ENCODE measurements at regions not wholly inside any gene's neighbourhood (a gene's known extent, or its start where the extent isn't known, plus 50 kb on each side); places are given as distances from the start of the nearest gene placed in this dataset.
A peak's percentile ranks its signal among the peaks of the same experiment; 100 is the strongest.

DNA sequence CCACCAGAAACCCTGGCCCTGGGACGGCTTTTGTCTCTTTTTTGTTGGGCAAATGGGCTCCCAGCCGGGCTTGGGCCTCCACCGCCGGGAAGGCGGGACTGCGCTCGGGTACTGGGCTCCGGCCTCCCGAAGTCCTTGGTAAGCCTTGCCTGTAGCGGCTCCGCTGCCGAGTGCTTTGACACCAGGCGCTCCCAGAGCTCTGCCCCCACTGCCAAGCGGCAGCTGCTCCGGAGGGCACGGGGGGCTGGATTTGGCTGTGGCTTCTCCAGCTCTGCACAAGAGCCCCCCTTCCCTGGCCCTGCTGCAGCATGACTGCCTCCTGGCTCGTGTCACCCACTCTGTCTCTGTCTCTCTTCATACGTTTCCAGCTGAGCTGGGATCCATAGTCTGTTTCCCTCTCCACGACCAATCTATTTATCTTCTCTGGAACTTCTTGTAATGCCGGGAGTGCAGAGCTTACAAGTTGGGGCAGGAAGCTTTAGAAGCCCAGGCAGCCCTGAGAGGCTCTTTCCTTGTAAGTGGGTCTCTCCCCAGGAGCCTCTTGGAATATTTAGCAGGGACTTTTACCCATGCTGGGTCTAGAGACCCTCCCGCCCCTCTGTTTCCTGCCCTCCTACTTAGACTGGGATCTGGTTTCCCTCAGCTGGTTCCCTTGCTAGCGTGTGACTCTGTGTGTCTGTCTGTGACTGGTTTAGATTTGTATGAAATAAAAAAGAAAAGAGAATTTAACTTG, 246.9 kb upstream of the GSE1 start:
- peak; percentile 87 for DNase-seq

DNA sequence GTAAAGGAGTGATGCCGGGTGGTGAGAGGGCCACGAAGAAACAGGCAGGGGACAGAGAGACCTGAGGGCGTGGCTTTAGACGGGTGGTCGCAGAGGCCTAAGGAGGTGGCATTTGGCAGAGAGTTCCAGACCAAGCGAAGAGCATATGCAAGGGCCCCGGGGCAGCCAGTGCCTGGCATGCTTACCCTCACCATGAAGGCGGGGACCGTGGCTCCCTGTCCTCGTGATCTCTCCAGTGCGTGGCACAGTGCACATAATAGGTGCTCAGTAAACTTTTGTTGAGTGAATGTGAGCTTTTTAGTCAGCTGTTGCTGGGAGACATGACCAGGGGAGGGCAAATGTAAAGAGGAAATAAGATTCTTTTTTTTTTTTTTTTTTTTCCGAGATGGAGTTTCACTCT, 245.6 kb upstream of the GSE1 start:
- no peak for DNase-seq

DNA sequence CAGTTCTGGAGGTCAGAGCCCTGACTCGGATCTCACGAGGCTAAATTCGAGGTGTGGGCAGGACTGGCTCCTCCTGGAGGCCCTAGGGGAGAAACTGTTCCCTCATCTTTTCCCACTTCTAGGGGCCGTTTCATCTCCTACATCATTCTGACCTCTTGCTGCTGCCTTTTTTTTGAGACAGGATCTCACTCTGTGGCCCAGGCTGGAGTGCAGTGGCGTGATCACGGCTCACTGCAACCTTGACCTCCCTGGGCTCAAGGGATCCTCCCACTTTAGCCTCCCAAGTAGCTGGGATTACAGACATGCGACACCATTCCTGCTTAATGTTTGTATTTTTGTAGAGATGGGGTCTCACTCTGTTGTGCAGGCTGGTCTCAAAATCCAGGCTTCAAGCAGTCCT, 244.1 kb upstream of the GSE1 start:
- DNase-seq, result no peak

DNA sequence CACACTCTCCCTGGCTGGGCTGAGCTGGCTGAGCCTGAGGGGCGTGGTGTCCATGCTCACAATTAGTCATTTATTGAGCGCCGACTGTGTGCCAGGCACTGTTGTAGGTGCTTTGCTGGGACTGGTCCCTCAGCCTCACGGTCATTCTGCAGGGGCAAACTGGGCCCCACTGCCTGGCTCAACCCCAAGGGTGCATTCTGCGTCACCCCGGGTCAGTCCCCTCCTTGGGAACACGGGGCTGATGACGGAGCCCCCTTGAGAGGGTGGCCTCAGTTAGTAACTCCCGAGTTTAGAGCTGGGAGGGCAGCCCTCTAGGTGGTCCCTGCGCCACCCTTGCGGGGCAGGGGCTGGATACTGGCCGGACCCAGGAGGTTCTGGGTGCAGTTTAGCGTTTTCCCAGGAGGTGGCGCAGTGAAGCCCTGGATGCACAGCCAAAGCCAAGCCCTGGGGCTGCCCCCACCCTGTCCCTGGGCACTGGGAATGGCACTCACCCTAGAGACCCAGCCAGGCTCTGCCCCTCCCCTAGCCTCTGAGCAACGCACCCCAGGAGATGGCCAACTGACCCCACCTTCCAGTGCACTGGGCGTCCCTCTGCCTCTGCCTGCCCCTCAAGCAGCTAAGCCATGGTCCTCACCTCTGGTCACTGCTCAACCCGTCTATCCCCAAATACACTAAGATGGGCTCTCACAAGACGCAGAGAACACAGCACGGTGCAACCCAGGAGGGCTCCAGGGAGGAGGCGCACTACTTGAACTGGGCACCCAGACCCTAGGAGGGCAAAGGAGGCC, 243.2 kb upstream of the GSE1 start:
- no peak for DNase-seq

DNA sequence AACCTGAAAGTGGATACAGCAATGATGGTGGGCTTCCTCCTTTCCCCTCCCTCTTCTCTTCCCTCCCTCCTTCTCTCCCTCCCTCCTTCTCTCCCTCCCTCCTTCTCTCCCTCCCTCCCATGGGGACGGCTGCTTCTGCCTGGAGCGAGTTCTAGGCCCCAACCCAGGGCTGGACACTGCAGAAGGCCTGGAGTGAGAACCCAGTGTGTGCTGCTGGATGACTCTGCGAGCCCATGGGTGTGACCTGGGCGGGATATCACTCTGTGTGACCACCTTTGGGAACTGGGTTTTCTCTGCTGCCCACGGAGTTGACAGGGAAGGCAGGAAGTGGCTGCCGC, 242.6 kb upstream of the GSE1 start:
- DNase-seq, result no peak

DNA sequence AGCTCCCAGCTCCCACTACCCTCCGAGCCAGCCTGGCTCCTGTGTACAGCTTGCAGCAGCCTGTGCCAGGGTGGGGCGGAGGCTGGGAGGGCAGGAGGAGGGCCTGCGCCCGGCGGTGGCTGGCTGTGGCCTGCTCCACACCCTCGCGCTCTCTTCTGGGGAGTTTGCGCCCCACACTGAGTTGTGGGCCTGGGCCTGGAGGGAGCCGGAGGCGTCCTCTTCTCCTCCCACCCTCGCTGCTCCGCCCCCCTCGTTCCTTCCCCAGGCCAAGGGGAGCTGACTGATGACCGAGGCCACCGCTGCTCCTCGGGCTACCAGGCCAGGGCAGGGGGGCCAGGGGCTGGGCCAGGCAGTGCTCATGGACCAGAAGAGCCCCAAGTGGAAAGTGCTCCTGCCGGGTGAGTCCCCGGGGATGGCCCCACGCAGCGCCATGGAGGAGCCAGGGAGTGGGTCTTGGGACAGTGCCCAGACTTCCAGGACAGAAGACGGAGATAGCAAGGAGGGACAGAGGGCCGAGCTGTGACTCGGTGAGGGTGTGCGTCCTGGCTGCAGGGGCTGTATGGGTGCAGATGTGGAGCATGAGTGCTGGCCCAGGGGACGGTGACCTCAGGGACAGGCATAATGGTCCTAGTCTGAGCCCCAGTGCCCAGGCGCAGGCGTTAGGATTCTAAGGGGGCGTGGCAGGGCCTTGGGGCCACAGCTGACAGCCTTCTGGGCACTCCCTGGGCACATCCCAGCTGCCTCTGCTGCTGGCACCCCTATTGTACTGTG, 242.1 kb upstream of the GSE1 start:
- peak; percentile 68 for DNase-seq

DNA sequence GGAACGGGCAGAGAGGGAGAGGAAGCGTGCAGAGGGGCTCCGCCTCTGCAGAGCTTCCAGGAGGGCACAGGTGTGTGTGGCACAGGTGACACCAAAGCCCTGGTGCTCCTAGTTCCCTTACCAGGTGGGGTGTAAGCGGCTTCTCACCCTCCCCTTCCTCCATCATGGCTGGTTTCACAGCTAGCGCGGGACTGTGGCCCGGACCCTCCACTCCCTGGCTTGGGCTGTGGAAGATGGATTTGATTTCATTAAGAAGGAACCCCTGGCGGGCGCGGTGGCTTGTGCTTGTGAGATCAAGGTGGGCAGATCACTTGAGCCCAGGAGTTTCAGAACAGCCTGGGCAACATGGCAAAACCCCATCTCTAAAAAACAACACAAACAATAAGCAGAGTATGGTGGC, 241.2 kb upstream of the GSE1 start:
- DNase-seq, result no peak

DNA sequence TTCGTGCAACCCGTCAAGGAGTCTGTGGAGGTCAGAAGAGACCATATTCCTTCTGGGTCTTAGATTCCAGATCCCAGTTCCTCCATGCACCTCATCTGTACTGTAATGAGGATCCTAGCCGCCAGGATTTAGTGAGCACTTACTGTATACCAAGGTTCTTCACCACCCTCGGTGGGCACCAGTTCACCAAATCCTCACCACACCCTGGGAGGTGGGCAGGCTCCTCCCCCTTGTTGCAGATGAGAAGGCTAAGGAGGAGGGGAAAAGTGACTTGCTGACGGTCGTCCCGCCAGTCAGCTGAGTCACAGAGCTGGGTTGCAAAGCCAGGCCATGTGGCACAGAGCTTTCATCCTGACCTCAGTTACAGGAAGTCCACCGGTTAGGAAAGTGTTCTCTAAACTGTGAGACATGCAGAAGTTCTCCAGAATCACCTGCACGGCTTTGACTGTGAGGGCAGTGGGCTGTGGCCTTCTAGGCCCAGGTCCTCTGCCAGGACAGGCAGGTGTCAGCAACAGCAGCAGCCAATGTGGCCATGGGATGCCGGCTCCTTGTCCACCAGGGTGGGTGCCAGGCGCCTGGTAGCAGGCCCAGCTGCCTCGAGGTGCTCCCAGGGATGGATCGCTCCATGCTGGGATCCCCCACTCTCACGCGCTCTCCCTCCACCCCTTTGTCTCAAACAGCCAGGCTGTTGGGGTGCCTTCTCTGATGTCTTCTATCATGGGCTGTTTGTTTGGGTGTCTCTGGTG, 240.3 kb upstream of the GSE1 start:
- no peak for DNase-seq

DNA sequence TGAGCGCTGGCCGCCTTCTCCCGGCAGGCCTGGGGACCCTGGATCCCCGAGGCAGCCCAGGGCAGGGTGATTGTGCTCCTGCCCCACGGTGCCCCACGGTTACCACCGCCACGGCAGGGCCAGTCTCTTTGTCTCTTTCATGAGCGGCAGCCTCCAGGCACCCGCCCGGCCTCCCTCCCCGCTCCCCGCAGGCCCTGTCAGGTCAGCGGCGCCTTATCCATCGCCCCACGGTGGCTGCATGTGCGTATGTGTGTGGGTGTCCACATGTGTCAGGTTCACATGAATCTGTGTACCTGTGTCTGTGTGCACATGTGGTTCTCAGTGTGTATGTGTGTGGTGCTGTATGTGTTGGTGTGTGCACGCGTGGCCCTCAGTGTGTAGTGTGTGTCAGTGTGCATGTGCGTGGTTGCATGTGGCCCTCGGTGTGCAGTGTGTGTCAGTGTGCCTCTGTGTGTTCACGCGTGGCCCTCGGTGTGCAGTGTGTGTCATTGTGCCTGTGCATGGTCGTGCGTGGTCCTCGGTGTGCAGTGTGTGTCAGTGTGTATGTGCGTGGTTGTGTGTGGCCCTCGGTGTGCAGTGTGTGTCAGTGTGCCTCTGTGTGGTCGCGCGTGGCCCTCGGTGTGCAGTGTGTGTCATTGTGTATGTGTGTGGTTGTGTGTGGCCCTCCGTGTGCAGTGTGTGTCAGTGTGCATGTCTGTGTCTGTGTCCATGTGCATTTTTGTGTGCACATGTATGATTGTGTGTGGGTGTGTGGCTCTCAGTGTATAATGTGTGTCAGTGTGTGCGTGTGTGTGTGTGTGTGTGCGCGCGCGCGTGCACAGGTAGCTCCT, 239.2 kb upstream of the GSE1 start:
- no peak for DNase-seq

DNA sequence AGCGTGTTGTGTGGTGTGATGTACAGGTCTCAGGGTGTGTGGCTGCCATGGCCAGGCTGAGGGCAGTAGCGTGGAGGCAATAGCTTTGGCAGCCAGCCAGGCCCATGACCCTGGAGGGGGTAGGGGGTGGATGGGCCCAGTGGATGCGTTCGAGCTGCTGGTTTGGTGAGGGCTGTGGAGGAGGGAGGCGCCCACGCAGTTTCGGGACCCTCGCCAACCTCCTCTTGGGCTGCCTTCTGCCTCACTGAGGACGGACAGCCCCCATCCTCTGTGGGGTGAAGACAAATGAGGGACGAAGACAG, 238.6 kb upstream of the GSE1 start:
- DNase-seq, result no peak

DNA sequence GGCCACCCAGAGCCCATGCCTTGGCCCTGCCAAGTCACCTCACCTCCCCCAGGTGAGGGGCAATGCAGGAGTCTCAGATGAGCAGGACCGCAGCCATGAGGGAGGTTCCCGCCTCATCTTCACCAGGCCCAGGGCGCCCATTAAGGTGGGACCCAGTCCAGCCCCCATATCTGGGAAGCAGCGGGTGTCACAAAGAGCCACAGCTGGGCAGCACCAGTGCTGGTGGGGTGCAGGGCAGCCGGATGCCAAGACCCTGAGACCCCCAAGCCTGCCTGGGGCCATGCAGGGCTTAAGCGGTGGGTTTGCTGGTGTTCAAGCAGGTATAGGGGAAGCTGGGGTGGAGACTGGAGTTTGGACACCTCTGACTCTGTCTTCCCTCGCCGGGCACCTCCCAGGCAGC, 237.8 kb upstream of the GSE1 start:
- DNase-seq, result no peak

DNA sequence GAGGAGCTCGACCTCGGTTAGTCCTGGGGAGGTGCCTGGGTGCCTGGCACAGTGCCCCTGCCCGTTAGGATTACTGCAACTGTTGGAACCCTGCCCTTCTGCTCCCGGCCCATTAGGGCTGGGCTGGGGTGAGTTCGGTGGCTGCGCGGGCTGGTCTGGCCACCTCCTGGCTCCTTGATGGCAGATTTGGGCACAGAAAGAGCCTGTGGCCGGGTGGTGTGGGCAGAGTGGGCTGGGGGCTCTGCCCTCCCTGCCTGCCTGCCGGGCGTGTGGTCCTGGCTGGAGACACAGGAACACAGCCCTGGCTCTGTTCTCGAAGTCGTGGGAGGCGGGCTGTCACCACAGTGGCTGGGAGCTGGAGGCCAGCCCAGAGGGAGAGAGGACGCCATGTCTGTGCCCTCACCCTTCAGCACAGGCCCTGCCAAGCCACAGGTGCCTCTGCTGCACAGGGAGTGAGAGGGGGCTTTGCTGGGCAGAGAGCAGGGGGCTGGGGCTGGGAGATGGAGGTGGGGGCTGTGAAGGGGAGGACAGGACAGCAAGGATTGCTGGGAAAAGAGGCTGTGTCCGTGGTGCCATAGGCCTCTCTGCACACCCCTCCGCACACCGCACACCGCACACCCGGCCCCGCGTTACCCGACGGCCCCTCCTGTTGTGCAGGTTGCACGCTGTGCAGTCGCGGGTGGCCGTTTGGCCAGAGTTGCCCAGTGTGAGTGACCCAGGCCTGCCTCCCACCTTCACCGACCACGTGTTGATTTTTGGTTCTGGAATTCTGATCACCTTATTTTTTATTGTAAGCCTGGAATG, 236.6 kb upstream of the GSE1 start:
- DNase-seq, result peak; percentile 74

DNA sequence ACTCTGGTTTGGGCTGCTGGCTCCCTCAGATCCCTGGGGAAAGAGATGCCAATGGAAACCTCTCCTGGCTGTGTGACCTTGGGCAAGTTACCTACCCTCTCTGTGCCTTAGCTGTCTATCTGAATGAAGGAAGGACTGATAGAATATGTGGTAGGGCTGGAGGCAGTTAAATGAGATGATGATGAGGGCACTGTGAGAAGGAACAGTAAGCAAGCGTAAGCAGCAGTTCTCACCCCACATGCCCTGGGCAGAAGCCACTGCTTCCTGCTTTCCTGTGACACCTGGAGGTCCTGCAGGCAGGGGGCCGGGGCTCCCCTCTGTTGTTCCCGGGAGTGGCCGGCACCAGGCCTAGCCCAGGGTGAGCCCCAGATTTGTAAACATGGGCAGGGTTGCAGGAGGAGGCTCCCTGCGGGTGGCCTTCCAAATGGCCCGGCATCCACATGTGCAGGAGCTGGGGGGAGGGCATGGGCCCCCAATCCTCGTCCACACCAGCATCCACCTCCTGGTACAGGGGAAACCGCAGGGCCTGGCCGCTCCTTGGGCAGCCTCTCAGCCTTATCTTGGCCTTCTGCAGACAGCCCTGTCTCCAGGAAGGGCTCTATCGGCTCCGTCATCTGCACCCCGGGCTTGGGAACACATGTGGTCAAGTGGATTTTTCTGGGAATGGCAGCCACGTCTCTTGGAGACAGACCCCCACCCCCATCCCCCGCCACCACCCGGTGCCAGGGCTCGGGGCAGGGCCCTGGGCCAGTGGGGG, 235.6 kb upstream of the GSE1 start:
- DNase-seq, result no peak

DNA sequence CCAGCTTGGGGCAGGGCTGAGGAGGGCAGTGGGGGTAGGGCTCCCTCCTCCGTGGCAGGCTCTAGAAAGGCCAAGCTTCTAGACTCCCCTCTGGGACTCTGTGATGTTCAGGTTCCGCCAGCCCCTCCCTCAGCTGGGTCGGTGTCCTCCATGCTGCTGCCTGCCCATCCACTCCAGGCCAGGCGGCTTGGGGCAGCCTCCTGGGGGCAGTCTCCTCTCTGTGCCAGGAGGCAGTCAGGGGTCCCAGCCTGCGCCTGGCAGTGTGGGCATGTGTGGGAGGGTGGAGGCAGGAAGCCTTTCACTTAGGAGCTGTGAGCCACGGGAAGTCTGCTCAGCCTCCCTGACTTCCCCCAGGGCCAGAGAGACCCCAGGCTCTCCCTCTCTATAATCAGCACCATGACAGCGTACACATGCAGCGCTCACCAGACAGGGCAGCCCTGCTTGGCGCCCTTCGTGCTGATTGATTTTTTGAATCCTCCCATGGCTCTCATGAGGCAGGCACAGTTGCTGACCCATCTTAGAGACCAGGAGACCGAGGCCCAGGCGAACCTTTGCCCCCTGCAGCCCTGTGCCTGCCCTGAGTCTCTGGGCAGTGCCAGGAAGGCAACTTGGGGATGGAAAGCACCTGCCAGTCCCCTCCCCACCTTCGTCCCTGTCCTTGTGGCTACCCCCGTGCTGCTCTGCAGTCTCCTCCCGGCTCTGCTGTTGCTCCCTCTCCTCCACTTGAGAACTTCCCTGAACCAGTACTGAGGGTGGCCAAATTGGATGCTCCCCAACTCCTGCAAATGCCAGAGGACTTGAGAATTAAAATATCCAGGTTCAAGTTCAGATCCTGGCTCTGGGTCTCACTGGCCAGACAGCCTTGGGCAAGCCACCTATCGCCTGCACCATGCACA, 234.7 kb upstream of the GSE1 start:
- DNase-seq, result no peak

DNA sequence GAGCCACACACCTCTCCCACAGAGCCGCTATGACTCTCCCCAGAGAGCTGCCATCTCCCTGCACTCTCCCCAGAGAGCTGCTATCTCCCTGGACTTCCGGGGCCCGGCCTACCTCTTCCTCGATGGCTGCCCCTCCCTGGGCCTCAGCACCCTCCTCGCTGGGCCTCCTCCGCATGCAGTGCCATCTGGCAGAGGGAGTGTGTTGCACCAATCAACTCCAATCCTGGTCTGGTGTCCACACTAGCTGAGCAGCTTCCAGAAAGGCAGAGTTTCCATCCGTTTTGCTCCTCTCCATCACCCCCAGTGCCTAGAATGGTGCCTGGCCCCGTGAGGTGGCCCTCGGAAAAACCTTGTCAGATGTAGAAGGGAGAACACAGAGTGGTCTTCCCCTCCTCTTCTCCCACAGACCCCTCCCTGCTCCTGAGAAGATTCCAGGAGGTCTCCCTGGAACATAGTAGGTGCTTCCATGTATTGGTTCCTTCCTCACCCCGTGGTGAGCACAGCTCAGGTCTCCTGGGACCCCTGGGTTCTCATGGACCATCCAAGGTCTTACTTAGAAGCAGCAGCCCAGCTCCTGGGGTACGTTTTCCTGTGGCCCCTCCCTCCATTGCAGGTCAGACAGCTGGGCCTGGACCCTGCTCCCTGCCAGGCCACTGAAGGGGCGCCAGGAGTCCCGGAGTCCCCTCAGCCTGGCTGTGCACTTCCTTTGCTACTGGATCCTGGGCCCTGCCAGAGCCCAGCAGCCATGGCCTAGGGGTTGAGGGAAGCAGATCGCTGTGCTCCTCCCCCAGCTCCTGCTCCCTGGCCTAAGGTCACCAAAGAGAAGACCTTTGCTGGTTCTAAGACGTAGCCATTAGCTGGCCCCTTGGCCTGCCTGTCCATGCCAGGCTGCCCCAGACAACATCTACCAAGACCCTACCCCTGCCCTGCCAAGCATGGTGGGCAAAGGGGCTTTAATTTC, 233.8 kb upstream of the GSE1 start:
- no peak for DNase-seq

DNA sequence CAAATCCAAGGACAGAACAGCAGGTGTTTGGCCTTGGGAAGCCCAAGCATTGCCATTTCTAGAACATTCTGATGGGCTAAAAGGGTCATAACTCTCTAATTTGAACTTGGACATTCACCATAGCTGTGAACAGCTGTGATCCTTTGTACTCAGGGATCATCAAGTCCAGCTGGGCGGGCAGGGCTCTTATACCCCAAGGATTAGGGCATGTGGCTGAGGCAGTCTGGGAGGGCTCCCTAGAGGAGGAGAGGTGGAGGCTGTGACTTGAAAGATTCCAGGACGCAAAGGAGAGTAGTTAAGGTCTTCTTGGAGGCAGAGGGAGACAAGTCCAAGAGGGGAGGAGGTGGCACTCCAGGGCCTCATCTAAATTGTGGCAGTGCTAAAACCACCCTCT, 233.1 kb upstream of the GSE1 start:
- DNase-seq, result no peak

DNA sequence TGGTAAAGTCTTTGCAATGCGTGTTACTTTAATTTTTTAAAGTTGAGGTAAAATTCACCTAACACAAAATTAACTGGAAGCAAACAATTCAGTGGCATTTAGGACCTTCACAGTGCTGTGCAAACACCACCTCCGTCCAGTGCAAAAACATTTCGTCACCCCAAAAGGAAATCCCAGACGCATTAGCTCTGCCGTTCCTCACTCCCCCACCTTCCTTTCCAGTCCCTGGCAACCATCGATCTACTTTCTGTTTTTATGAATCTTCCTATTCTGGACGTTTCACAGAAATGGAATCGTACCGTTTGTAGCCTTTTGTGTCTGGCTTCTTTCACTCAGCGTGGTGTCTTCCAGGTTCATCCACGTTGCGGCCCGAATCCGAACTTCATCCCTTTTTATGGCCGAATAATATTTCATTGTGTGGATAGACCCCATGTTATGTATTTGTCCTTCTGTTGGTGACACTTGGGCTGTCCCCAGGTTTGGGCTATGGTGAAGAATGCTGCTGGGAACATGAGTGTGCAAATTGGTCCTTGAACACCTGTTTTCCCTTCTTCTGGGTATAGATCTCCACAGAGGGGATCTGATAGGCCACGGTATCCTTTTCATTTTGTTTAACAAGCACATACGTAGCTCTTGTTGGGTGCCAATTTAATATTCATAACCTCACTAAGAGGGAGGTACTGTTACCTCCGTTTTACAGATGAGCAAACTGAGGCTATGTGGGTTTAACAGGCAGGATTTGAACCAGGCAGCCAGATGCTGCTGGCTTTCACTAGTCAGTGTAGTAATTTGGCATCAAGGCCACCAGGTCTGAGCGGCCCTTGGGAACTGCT, 232.0 kb upstream of the GSE1 start:
- no peak for DNase-seq

All from right hindlimb (tissue), 1 donor.